Ishikawa (cell line): ENCODE measurements at regions not wholly inside any gene's neighbourhood (a gene's known extent, or its start where the extent isn't known, plus 50 kb on each side); places are given as distances from the start of the nearest gene placed in this dataset.
A peak's percentile ranks its signal among the peaks of the same experiment; 100 is the strongest.

ENCODE experiments used
- CEBPB ChIP-seq: IDR thresholded peaks from 2 replicates; pipeline ENCODE4 v1.6.1; 2012
- CREB1 ChIP-seq: IDR thresholded peaks from 2 replicates; pipeline ENCODE4 v1.6.1; 2012; ENCODE audit warnings: low read depth
- EGR1 ChIP-seq: IDR thresholded peaks from 2 replicates; pipeline ENCODE4 v1.6.1; 2012
- EP300 ChIP-seq: IDR thresholded peaks from 2 replicates; pipeline ENCODE4 v1.6.1; 2012; ENCODE audit warnings: borderline replicate concordance
- FOXM1 ChIP-seq: IDR thresholded peaks from 2 replicates; pipeline ENCODE4 v1.6.1; 2012; ENCODE audit warnings: low read depth, borderline replicate concordance
- MAX ChIP-seq: IDR thresholded peaks from 2 replicates; pipeline ENCODE4 v1.6.1; 2012
- NFIC ChIP-seq: IDR thresholded peaks from 2 replicates; pipeline ENCODE4 v1.6.1; 2012
- RAD21 ChIP-seq: IDR thresholded peaks from 2 replicates; pipeline ENCODE4 v1.6.1; 2012; ENCODE audit warnings: low read depth
- REST ChIP-seq: IDR thresholded peaks from 2 replicates; pipeline ENCODE4 v1.6.1; 2012; ENCODE audit warnings: low read depth, mild to moderate bottlenecking
- TAF1 ChIP-seq: IDR thresholded peaks from 2 replicates; pipeline ENCODE4 v1.6.1; 2012; ENCODE audit warnings: low read depth, mild to moderate bottlenecking
- TCF12 ChIP-seq: IDR thresholded peaks from 2 replicates; pipeline ENCODE4 v1.6.1; 2012; ENCODE audit warnings: low read depth
- TEAD4 ChIP-seq: IDR thresholded peaks from 2 replicates; pipeline ENCODE4 v1.6.1; 2012
- USF1 ChIP-seq: IDR thresholded peaks from 2 replicates; pipeline ENCODE4 v1.6.1; 2012
- YY1 ChIP-seq: IDR thresholded peaks from 2 replicates; pipeline ENCODE4 v1.6.1; 2012; ENCODE audit warnings: low read depth
- ZBTB7A ChIP-seq: IDR thresholded peaks from 2 replicates; pipeline ENCODE4 v1.6.1; 2012; ENCODE audit warnings: low read depth

- TF ChIP-seq EGR1 (no peak), TCF12 (no peak), MAX (no peak), USF1 (no peak), CEBPB (no peak), RAD21 (no peak), CREB1 (no peak), TAF1 (no peak)
Observed at GRCh38 chr18:2223449-2223848, 347.9 kb downstream of the METTL4 start.

GRCh38 chr18:2223849-2224248 is 347.5 kb downstream of the METTL4 start:
- no peak for TF ChIP-seq EP300
- peak; percentile 55 for TF ChIP-seq RAD21
- TF ChIP-seq CREB1 = no peak
- no peak for TF ChIP-seq FOXM1
- TF ChIP-seq NFIC = no peak
- no peak for TF ChIP-seq EGR1
- no peak for TF ChIP-seq ZBTB7A
- no peak for TF ChIP-seq MAX

- no peak for TF ChIP-seq ZBTB7A
- no peak for TF ChIP-seq MAX
- TF ChIP-seq TAF1 = no peak
- no peak for TF ChIP-seq USF1
- no peak for TF ChIP-seq REST
Observed at GRCh38 chr18:2236232-2236631, 335.1 kb downstream of the METTL4 start.

- TF ChIP-seq YY1 (no peak), EGR1 (no peak), CREB1 (no peak), MAX (no peak), REST (no peak), NFIC (no peak), TAF1 (no peak), CEBPB (no peak), TEAD4 (no peak), ZBTB7A (no peak), USF1 (no peak), EP300 (no peak), TCF12 (no peak), FOXM1 (no peak), RAD21 (no peak)
Observed at GRCh38 chr18:2237706-2238105, 333.6 kb downstream of the METTL4 start.

- no peak for TF ChIP-seq TCF12
- TF ChIP-seq FOXM1 = no peak
- no peak for TF ChIP-seq NFIC
- no peak for TF ChIP-seq TEAD4
- no peak for TF ChIP-seq RAD21
- no peak for TF ChIP-seq ZBTB7A
- TF ChIP-seq USF1 = no peak
- TF ChIP-seq YY1 = no peak
- no peak for TF ChIP-seq EP300
Observed at GRCh38 chr18:2240311-2240705, 331.0 kb downstream of the METTL4 start.
